Loucy (cell line): ENCODE measurements at regions not wholly inside any gene's neighbourhood (a gene's known extent, or its start where the extent isn't known, plus 50 kb on each side); places are given as distances from the start of the nearest gene placed in this dataset.

Experiments
- EZH2phosphoT487 ChIP-seq: fragments of 200-600 bp; IDR thresholded peaks from 2 replicates; pipeline ENCODE4 v1.6.1; 2018; ENCODE audit warnings: antibody characterized with exemption, mild to moderate bottlenecking, moderate library complexity, borderline replicate concordance
- TF ChIP-seq, protein P1 (sequence below): fragments of 200-600 bp; sonication (generic); conservative IDR thresholded peaks from 2 replicates; pipeline ENCODE4 v1.5.1; 2014; ENCODE audit warnings: mild to moderate bottlenecking, antibody characterized with exemption, low read length

DNA sequence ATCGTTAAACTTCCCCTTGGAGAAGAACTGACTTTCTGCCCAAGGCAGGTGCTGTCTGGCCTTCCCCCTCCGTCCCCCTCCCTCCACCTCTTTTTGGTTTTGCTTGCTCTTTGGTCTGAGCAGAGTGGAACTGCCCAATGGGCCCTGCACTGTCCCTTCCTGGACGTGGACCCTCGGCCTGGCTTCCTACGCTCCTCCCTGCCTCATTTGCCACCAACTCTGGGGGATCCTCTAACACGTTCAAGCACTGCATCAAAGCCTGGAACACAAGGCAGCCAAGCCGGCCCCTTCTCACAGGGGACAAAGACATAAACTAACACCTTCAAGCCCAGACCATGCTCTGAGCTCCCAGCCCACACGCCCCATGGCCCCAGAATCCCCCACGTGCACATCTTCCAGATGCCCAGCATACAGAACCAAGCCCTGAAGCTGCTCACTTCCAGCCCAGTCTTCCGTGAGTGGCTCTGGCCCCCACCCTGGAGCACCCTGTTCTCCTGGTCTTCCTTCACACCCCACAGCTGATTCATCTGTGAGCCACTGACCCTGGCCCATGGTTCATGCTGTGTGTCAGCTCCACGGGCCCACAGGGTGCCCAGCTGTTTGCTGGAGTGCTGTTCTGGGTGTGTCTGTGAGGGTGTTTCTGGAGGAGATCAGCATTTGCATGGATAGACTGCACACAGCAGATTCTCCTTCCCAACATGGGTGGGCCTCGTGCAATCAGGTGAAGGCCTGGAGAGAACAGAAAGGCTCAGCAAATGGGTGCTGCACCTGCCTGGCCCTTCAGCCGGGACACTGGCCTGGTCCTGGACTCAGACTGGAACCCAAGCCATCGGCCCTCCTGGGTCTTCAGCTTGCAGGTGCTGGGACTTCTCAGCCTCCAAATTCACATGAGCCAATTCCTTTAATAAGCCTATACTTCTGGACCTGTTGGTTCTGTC lies 247.1 kb upstream of the SALL3 start:
- TF ChIP-seq, protein P1, sequence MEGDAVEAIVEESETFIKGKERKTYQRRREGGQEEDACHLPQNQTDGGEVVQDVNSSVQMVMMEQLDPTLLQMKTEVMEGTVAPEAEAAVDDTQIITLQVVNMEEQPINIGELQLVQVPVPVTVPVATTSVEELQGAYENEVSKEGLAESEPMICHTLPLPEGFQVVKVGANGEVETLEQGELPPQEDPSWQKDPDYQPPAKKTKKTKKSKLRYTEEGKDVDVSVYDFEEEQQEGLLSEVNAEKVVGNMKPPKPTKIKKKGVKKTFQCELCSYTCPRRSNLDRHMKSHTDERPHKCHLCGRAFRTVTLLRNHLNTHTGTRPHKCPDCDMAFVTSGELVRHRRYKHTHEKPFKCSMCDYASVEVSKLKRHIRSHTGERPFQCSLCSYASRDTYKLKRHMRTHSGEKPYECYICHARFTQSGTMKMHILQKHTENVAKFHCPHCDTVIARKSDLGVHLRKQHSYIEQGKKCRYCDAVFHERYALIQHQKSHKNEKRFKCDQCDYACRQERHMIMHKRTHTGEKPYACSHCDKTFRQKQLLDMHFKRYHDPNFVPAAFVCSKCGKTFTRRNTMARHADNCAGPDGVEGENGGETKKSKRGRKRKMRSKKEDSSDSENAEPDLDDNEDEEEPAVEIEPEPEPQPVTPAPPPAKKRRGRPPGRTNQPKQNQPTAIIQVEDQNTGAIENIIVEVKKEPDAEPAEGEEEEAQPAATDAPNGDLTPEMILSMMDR = no peak
- no peak for TF ChIP-seq EZH2phosphoT487
